GM06990 (cell line): ENCODE measurements at regions not wholly inside any gene's neighbourhood (a gene's known extent, or its start where the extent isn't known, plus 50 kb on each side); places are given as distances from the start of the nearest gene placed in this dataset.

Source experiments
- DNase-seq: peaks from one replicate; pipeline ENCODE4 v3.0.0-alpha.2; 2011; ENCODE audit not compliant: insufficient read length; ENCODE audit errors: extremely low read depth
- H3K27me3 ChIP-seq: replicated peaks from 2 replicates; pipeline ENCODE4 v1.6.0; 2011; ENCODE audit warnings: low read length; ENCODE audit not compliant: control insufficient read depth, insufficient read depth
- H3K36me3 ChIP-seq: 2 replicates; pipeline ENCODE4 v1.5.1; 2011; ENCODE audit warnings: low read length; ENCODE audit not compliant: control insufficient read depth, insufficient read depth
- H3K4me3 ChIP-seq: replicated peaks from 2 replicates; pipeline ENCODE4 v1.5.1; 2011; ENCODE audit warnings: low read depth, mild to moderate bottlenecking, control low read depth, low read length
- CTCF ChIP-seq: IDR thresholded peaks from 2 replicates; pipeline ENCODE4 v1.5.1; 2011; ENCODE audit warnings: low read length, control low read depth, mild to moderate bottlenecking, inconsistent platforms; ENCODE audit not compliant: insufficient read depth, poor library complexity, severe bottlenecking

- no peak for DNase-seq
- no peak for TF ChIP-seq CTCF
- Histone ChIP-seq H3K4me3 (no peak overlapping the region), H3K36me3 (no peaks in the 10 kb centered on the region), H3K27me3 (no peaks in the 10 kb centered on the region; the same call in 1 of the 2 replicates)
These were observed 253.8 kb downstream of the TNS1 start for GRCh38 chr2:217749008-217749407.

GRCh38 chr2:217746808-217747207 is 256.0 kb downstream of the TNS1 start:
- H3K4me3 ChIP-seq = no peak overlapping the region
- no peak for TF ChIP-seq CTCF
- no peak for DNase-seq
- H3K27me3 ChIP-seq = no peaks in the 10 kb centered on the region; the same call in 1 of the 2 replicates
- no peaks in the 10 kb centered on the region for H3K36me3 ChIP-seq

- TF ChIP-seq CTCF = no peak
These were observed 258.6 kb downstream of the TNS1 start for GRCh38 chr2:217743966-217744761.

GRCh38 chr2:217743407-217743806 is 259.4 kb downstream of the TNS1 start:
- Histone ChIP-seq H3K27me3 (no peaks in the 10 kb centered on the region; the same call in none of the 2 replicates), H3K36me3 (no peaks in the 10 kb centered on the region), H3K4me3 (no peak overlapping the region)
- TF ChIP-seq CTCF = no peak
- no peak for DNase-seq

More at GRCh38 chr2:217743966-217744761, 258.6 kb downstream of the TNS1 start:
- no peak overlapping the region for H3K4me3 ChIP-seq
- H3K27me3 ChIP-seq = no peaks in the 10 kb centered on the region; the same call in none of the 2 replicates
- DNase-seq = no peak
- no peaks in the 10 kb centered on the region for H3K36me3 ChIP-seq

- DNase-seq = no peak
- Histone ChIP-seq H3K36me3 (no peaks in the 10 kb centered on the region), H3K27me3 (no peaks in the 10 kb centered on the region; the same call in none of the 2 replicates), H3K4me3 (no peak overlapping the region)
- no peak for TF ChIP-seq CTCF
These were observed 260.0 kb downstream of the TNS1 start for GRCh38 chr2:217742841-217743240.
